ENCODE measurements at regions not wholly inside any gene's neighbourhood (a gene's known extent, or its start where the extent isn't known, plus 50 kb on each side); places are given as distances from the start of the nearest gene placed in this dataset.

DNA sequence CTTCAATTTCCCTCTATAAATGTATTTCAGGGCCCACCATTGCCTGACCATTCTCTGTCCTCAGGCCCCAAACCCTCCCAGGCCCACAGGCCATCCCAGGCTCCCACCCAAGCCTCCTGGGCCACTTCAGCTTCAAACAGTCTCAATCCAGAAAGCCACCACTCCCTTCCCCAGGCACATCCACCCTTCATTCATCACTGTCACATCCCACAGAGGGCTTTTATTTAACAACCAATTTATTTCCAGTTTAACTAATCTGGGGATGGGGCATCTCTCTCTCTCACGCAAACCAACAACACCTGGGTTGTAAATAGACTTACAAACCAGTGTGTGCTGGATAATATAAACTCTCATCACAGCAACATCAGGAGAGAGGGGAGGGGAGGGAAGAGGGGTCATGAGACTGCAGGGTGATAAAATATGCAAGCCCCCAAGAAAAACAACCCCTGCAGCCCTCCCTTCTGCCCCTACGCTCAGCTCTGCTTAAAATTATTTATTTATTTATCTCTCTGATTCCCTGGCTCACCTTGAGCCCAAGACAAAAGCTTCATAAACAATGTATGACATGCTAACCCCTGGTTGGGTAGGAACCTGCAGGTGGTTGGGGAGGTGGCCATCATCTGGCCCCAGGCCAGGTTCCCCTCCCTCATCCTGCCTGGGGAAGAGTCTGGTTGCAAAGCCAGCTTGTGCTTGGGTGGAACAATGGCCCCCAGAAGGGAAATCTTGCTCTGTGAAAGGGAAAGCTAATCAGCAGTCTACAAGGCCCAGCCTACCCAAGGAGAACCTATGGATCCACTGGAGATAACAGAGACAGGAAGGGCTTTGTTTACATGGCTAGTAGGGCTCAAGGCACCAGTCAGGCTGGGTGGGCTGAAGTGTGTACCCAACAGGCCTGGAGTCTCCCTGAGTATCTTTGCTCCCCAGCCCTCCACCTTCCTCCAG is 359.2 kb downstream of the BUD13 start:
- DNase-seq (ENCODE audit: low read depth) = no peak

DNA sequence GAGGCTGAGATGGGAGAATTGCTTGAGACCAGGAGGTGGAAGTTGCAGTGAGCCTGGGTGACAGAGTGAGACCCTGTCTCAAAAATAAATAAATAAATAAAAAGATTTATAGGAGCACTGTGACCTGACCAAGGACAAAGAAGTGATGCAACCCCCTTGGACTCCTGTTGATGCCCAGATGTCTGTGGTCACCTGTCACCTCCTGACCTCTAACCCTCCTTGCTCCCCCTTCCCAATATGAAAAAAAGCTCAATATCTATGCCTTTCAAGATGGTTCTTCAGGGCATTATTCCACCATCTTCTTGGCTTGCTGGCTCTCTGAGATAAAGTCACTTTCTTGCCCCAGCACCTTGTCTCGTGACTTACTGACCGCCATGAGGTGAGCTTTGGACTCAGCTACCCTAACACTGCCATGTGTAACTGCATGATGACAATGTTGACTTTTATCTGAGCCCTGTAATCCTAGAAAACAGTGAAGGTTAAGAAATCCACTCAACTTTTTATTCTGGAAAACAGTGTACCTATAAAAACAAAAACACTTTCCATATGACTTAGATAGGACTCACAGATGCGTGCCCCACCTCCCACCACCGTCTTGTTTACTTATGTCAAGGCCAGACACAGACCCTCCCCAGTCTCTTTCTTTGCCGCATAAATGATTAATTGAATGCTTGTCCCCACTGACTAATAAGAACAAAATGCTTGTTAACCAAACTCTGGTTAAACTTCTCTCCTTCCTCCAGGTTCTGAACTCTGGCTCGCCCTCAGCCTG is 360.5 kb downstream of the BUD13 start:
- peak; percentile 67 for DNase-seq (ENCODE audit: low read depth)

- DNase-seq (ENCODE audit: low read depth) = no peak
These were observed 363.5 kb downstream of the BUD13 start for GRCh38 chr11:116409238-116409637.

DNA sequence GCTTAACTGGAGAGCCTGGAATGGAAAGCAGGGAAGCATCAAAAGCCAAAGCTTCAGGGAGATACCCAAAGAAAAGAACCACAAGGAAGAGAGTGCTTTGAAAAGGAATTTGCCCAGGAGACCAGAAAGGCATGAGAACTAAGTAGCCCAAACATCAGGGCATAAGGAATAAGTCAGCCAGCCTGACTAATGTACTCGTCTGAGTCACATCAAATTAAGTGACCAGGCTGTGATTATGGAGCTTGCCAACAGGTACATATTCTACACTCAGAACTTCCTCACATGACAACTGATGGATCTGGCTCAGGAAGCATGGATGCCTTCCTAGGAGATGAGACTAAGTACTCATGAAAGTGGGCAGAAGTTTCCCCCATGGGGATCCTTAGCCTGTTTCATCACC is 366.7 kb downstream of the BUD13 start:
- DNase-seq (ENCODE audit: low read depth) = no peak

- DNase-seq (ENCODE audit: low read depth) = no peak
These were observed 368.4 kb downstream of the BUD13 start for GRCh38 chr11:116404462-116404798.

DNA sequence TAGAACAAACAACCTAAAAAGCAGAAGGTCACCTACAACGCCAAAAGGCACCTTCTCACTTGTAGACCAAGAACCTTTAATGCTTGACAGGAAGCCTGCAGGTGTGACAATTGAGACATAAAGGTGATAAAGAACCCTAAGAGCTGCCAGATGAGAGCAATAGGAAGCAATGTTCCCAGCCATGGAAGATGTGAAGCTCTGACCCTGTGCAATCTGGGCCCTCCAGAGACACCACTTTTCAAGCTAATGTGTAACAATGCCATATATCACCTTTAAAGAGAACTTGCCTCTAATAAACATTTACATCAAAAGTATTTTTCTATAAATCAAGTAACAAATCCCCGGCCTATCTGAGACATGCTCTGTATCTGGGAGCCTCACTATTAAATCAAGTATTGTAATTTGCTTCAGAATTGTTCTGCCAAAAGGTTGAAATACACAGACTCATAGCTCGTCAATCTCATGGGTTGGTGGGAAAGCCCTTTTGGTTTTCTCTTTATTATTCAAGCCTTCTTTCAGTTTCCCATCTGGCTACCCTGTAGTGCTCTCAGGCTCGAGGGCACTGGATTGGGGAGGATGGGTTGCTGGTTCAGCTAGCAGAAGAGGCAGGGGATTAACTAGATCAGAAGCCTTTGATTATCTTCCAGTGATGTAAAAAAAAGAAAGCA is 368.9 kb downstream of the BUD13 start:
- DNase-seq (ENCODE audit: low read depth) = no peak

DNA sequence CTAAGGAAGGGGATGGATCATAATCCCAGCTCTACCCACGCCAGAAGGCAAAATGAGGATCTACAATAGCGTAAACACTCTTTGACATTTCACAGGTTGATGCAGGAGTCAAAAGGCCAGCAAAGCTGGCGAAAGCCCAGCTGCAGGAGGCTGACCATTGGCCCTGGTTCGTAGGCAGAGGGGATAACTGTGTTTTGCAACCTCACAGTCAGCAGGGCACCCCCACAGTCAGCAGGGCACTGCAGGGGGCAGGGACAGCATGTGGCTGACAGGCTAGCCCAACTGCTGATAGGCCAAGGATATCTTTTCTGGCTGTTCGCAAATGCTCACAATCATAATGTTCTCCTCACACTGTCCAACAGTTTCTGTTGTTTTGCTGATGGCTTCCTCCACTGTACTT is 372.7 kb downstream of the BUD13 start:
- DNase-seq (ENCODE audit: low read depth) = no peak

GRCh38 chr11:116397602-116398084 is 375.1 kb downstream of the BUD13 start:
- DNase-seq (ENCODE audit: low read depth) = no peak

GRCh38 chr11:116396331-116396730 is 376.5 kb downstream of the BUD13 start:
- DNase-seq (ENCODE audit: low read depth) = no peak

DNA sequence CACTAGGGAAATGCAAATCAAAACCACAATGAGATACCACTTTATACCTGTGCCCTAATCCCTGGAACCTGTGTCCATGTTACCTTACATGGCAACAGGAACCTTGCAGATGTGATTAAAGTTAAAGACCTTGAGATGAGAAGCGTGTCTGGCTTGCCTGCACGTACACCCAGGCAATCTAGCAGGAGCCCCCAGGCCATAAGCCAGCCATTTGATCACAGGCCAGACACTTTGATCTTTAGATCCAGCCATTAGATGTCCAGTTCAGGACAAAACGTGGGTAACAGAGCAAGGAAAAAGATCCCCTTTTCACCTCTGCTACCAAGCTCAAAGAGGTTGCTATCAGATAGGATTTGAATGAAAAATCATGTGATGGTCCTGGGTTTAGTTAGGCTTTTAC is 378.8 kb downstream of the BUD13 start:
- DNase-seq (ENCODE audit: low read depth) = no peak

DNA sequence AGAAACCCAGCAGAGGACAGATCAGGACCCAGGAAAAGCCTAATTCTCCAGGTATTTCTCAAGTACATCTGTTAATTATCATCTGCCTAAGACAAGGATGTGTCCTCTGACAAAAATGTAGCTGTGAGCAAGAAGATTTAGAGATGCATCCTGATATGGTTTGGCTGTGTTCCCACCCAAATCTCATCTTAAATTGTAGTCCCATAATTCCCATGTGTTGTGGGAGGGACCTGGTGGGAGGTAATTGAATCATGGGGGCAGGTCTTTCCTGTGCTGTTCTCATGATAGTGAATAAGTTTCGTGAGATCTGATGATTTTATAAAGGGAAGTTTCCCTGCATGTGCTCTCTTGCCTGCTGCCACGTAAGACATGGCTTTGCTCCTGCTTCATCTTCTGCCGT is 381.8 kb downstream of the BUD13 start:
- DNase-seq (ENCODE audit: low read depth) = no peak

GRCh38 chr11:116388146-116388545 is 384.6 kb downstream of the BUD13 start:
- DNase-seq (ENCODE audit: low read depth) = no peak

DNA sequence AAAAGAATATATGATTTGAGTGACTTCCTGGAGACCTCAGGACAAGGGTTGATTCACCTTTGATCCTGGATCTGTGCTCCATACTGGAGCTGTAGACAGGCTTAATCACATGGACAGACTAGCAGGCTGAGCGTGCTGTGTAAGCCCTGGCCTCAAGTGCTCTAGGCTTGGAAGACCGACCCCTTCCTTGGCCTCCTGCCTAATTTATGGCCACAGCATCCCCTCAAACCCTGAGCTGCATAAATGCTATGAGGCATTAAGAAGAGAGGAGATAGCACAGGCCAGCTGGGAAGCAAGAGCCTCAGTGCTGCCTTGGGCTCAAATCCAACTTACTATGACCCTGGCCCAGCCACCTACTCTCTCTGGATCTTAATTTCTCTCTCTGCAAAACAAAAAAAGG is 385.1 kb downstream of the BUD13 start:
- DNase-seq (ENCODE audit: low read depth) = no peak

DNA sequence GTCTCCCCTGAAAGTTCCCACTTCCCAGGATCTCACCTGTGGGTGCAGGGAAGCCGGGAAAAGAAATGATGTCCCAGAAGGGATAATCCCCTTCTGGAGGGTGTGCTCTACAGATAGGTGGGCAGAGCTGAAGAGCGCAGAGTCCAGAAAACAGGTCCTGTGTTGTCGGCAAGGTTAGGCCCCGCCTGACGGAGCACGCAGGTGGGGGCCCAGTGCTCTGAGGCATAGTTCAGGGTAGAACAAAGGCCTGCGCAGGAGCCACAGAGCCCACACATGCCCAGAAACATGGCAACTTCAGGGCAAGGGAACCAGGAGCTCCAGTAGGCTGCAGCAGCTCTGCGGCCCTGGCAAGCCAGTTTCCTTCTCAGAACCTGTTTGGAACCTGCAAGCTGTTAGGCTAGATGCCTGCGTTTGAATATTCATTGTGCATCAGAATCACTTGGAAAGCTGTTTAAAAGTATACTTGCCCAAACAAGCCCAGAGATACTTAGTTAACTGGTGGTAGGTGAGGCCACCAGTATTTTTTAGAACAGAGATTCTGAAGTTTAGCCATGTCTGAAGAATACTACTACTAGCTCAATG is 386.6 kb downstream of the BUD13 start:
- no peak for DNase-seq (ENCODE audit: low read depth)

GRCh38 chr11:116384876-116385275 is 387.9 kb downstream of the BUD13 start:
- DNase-seq (ENCODE audit: low read depth) = no peak

- DNase-seq (ENCODE audit: low read depth) = no peak
These were observed 388.4 kb downstream of the BUD13 start for GRCh38 chr11:116384407-116384806.

GRCh38 chr11:116379185-116379828 is 393.5 kb downstream of the BUD13 start:
- peak; percentile 0 for DNase-seq (ENCODE audit: low read depth)

DNA sequence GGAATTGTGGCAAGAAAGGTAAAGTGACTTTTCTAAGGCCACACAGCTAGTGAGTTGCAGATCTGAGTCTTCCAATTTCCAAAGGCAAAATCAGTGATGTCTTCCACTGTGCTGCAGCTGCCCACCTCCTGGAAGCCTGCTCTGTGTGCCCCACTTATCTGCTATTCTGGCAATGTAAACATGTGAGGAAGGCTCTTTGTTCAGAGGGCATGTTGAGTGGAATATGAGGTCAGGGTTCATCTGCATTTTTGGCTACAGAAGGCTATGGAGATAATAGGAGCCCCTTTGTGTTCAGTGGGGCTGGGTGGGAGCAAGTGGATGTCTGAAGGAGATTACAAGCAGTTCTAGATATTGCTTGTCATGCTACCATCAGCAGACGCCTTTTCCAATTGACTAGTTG is 396.2 kb downstream of the BUD13 start:
- DNase-seq (ENCODE audit: low read depth) = no peak

GRCh38 chr11:116376054-116376453 is 396.7 kb downstream of the BUD13 start:
- DNase-seq (ENCODE audit: low read depth) = no peak

GRCh38 chr11:116375221-116375620 is 397.6 kb downstream of the BUD13 start:
- no peak for DNase-seq (ENCODE audit: low read depth)

DNA sequence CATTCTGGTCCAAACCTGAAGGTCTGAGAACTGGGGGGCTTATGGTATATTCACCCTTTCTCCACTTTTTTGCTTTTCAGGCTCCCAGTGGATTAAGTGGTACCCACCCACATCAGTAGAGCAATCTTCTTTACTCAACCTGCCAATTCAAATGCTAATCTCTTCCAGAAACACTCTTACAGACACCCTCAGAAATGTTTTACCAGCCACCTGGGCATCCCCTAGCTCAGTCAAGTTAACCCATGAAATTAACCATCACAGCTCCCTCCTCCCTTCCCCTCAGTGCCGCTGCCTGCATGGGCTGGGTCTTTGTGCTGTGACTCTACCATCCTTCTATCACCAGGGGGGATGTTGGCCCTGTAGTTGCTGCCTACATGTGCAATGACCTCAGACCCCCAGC is 398.7 kb downstream of the BUD13 start:
- DNase-seq (ENCODE audit: low read depth) = no peak
